ENCODE measurements at regions not wholly inside any gene's neighbourhood (a gene's known extent, or its start where the extent isn't known, plus 50 kb on each side); places are given as distances from the start of the nearest gene placed in this dataset.
"Not testable (repeated sequence)": the region's sequence is repeated elsewhere in the genome, so short reads cannot be mapped to it uniquely, and the experiment has no call there.

- no peaks in the 10 kb centered on the region for H3K36me3 ChIP-seq
- H3K27ac ChIP-seq: no peak overlapping the region
- H3K27me3 ChIP-seq: no peaks in the 10 kb centered on the region
- DNase-seq: no peak
- H3K4me3 ChIP-seq: no peak overlapping the region
- H3K4me1 ChIP-seq: no peaks in the 10 kb centered on the region
- peaks cover 0 to 5% (median 0%) of the 10 kb centered on the region in 4 donors for H3K9me3 ChIP-seq
- no peak for TF ChIP-seq POLR2A (IDR thresholded peaks at IDR 0.05)
- TF ChIP-seq CTCF (IDR thresholded peaks at IDR 0.05): no peak
Observed at GRCh38 chr21:22356663-22357062, 1358.5 kb downstream of the NCAM2 start.

- not testable (repeated sequence) for H3K27me3 ChIP-seq, H3K27ac ChIP-seq, H3K4me1 ChIP-seq, DNase-seq, H3K36me3 ChIP-seq, H3K9me3 ChIP-seq, H3K4me3 ChIP-seq
Observed at GRCh38 chr21:22359599-22359998, 1361.4 kb downstream of the NCAM2 start.

GRCh38 chr21:22363504-22363903 lies 1365.3 kb downstream of the NCAM2 start:
- Histone ChIP-seq H3K9me3 (no peaks in the 10 kb centered on the region), H3K4me3 (no peak overlapping the region), H3K4me1 (no peaks in the 10 kb centered on the region), H3K27ac (peak overlapping the region in 1 of 4 donors; percentile 23), H3K27me3 (no peaks in the 10 kb centered on the region), H3K36me3 (no peaks in the 10 kb centered on the region)
- no peak for TF ChIP-seq CTCF (IDR thresholded peaks at IDR 0.05)
- no peak for TF ChIP-seq POLR2A (IDR thresholded peaks at IDR 0.05)
- peak in 1 of 3 donors; percentile 47 for DNase-seq

- TF ChIP-seq CTCF (IDR thresholded peaks at IDR 0.05) (no peak), POLR2A (IDR thresholded peaks at IDR 0.05) (no peak)
- Histone ChIP-seq H3K36me3 (no peaks in the 10 kb centered on the region), H3K9me3 (no peaks in the 10 kb centered on the region), H3K27me3 (no peaks in the 10 kb centered on the region), H3K27ac (peak overlapping the region in 1 of 4 donors; percentile 23), H3K4me3 (no peak overlapping the region), H3K4me1 (no peaks in the 10 kb centered on the region)
- DNase-seq: no peak
Observed at GRCh38 chr21:22364163-22364562, 1366.0 kb downstream of the NCAM2 start.

- DNase-seq: no peak
- Histone ChIP-seq H3K4me3 (no peak overlapping the region), H3K9me3 (no peaks in the 10 kb centered on the region), H3K27me3 (no peaks in the 10 kb centered on the region), H3K4me1 (no peaks in the 10 kb centered on the region), H3K36me3 (no peaks in the 10 kb centered on the region), H3K27ac (peak overlapping the region in 1 of 4 donors; percentile 7)
- TF ChIP-seq CTCF (IDR thresholded peaks at IDR 0.05) (no peak), POLR2A (IDR thresholded peaks at IDR 0.05) (no peak)
Observed at GRCh38 chr21:22374218-22374969, 1376.2 kb downstream of the NCAM2 start.

GRCh38 chr21:22377795-22378194 lies 1379.6 kb downstream of the NCAM2 start:
- DNase-seq, H3K36me3 ChIP-seq, H3K4me3 ChIP-seq, H3K4me1 ChIP-seq, H3K9me3 ChIP-seq, H3K27ac ChIP-seq, H3K27me3 ChIP-seq: not testable (repeated sequence)

GRCh38 chr21:22393324-22393723 lies 1395.1 kb downstream of the NCAM2 start:
- H3K4me3 ChIP-seq: no peak overlapping the region
- H3K27ac ChIP-seq: no peak overlapping the region

More at GRCh38 chr21:22393324-22393723, 1395.1 kb downstream of the NCAM2 start:
- H3K4me1 ChIP-seq: no peaks in the 10 kb centered on the region
- no peak for DNase-seq
- H3K27me3 ChIP-seq: no peaks in the 10 kb centered on the region
- no peaks in the 10 kb centered on the region for H3K36me3 ChIP-seq
- H3K9me3 ChIP-seq: no peaks in the 10 kb centered on the region
- no peak for TF ChIP-seq POLR2A (IDR thresholded peaks at IDR 0.05)
- TF ChIP-seq CTCF (IDR thresholded peaks at IDR 0.05): no peak

Data from Peyer's patch (tissue), 4 donors.